Activated B cell treated with CpG ODN at 0.5 μM for 24 hours (primary cell): ENCODE measurements at regions not wholly inside any gene's neighbourhood (a gene's known extent, or its start where the extent isn't known, plus 50 kb on each side); places are given as distances from the start of the nearest gene placed in this dataset.

Experiments
- ATAC-seq: fragments of 200-7000 bp; cut with Tn5 transposase; one replicate; pipeline ENCODE4 v1.10.0; 2021; ENCODE audit warnings: low read depth, mild to moderate bottlenecking, moderate library complexity
- CTCF ChIA-PET: fragments of 350-600 bp; sonication (Branson Sonifier 250); formaldehyde crosslinking; loops from one replicate; lab custom pipeline; 2021; ENCODE audit warnings: antibody characterized with exemption; lab: Charles Lee
- POLR2A ChIA-PET: fragments of 350-600 bp; sonication (Branson Sonifier 250); formaldehyde crosslinking; loops from one replicate; lab custom pipeline; 2021; ENCODE audit warnings: antibody characterized with exemption; lab: Charles Lee
- DNase-seq: peaks from one replicate; pipeline ENCODE4 v3.0.0; 2022
- H3K27ac Mint-ChIP-seq: one replicate; pipeline ENCODE4 v1.8.0; 2020; ENCODE audit warnings: mixed read lengths
- H3K27me3 Mint-ChIP-seq: one replicate; pipeline ENCODE4 v1.8.0; 2021; ENCODE audit warnings: mixed read lengths
- H3K36me3 Mint-ChIP-seq: one replicate; pipeline ENCODE4 v1.8.0; 2021; ENCODE audit warnings: low read depth, mixed read lengths
- H3K4me1 Mint-ChIP-seq: one replicate; pipeline ENCODE4 v1.8.0; 2021; ENCODE audit warnings: mixed read lengths
- H3K4me3 Mint-ChIP-seq: one replicate; pipeline ENCODE4 v1.8.0; 2020; ENCODE audit warnings: mild to moderate bottlenecking, mixed read lengths
- H3K9me3 Mint-ChIP-seq: one replicate; pipeline ENCODE4 v1.8.0; 2020; ENCODE audit warnings: mixed read lengths
- intact Hi-C: fragments of 100-400 bp; cut with micrococcal nuclease; formaldehyde crosslinking; loops from one replicate; pipeline ENCODE4 v1.15.1; 2024
- TF ChIP-seq, protein P1 (sequence below): fragments of 200-600 bp; IDR thresholded peaks from one replicate; pipeline ENCODE4 v1.8.0; 2022; ENCODE audit warnings: antibody characterized with exemption, mild to moderate bottlenecking

DNA sequence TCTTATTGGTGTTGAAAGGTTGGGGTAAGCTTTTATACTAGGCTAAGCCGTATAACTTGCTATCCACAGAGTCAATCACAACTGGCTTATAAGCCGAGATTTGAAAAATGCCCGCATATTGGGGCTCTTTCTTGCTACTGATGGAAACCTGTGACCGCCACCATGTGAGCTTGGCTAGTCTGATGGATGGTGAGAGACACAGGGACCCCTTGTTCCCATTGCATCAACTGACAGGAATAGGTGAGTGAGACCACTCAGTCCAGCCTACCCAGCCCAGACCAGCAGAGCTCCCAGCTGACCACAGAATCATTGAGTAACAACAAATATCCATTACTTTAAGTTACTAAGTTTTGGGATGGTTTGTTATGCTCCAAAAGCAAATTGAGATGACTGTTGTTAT, 676.4 kb upstream of the HS6ST1 start:
- peaks cover 2% of the 10 kb centered on the region for H3K9me3 Mint-ChIP-seq
- no peaks in the 10 kb centered on the region for H3K4me1 Mint-ChIP-seq
- TF ChIP-seq, protein P1, sequence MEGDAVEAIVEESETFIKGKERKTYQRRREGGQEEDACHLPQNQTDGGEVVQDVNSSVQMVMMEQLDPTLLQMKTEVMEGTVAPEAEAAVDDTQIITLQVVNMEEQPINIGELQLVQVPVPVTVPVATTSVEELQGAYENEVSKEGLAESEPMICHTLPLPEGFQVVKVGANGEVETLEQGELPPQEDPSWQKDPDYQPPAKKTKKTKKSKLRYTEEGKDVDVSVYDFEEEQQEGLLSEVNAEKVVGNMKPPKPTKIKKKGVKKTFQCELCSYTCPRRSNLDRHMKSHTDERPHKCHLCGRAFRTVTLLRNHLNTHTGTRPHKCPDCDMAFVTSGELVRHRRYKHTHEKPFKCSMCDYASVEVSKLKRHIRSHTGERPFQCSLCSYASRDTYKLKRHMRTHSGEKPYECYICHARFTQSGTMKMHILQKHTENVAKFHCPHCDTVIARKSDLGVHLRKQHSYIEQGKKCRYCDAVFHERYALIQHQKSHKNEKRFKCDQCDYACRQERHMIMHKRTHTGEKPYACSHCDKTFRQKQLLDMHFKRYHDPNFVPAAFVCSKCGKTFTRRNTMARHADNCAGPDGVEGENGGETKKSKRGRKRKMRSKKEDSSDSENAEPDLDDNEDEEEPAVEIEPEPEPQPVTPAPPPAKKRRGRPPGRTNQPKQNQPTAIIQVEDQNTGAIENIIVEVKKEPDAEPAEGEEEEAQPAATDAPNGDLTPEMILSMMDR, result no peak
- no peak for ATAC-seq
- intact Hi-C loops, result no loop called here
- ChIA-PET CTCF (no interaction called here), POLR2A (no interaction called here)
- no peaks in the 10 kb centered on the region for H3K36me3 Mint-ChIP-seq
- no peak overlapping the region for H3K4me3 Mint-ChIP-seq
- H3K27me3 Mint-ChIP-seq, result no peaks in the 10 kb centered on the region
- no peak for DNase-seq
- H3K27ac Mint-ChIP-seq, result no peak overlapping the region

DNA sequence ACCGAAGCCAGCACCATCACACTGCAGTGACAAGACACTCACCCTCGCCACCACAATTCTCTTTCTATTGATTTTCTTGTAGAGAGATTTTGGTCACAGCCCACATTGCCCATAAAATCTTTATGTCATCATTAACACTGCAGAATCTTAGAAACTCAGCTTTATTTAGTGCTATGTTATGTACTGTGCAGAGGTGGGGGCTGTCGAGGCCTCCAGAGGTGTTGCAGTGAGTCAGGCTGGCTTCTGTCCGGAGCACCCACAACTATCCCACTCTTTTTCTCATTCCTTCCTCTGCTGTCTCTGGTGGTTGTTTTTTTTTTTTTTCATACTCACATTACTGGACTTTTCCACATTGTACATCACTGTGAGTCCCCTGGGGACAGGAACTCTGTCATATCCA, 677.4 kb upstream of the HS6ST1 start:
- Mint-ChIP-seq H3K4me3 (no peak overlapping the region), H3K9me3 (peaks cover 2% of the 10 kb centered on the region), H3K27me3 (no peaks in the 10 kb centered on the region), H3K36me3 (no peaks in the 10 kb centered on the region), H3K27ac (no peak overlapping the region), H3K4me1 (no peaks in the 10 kb centered on the region)
- intact Hi-C loops, result no loop called here
- DNase-seq (no peak), ATAC-seq (no peak)
- ChIA-PET CTCF (no interaction called here), POLR2A (no interaction called here)
- TF ChIP-seq, protein P1, result no peak

DNA sequence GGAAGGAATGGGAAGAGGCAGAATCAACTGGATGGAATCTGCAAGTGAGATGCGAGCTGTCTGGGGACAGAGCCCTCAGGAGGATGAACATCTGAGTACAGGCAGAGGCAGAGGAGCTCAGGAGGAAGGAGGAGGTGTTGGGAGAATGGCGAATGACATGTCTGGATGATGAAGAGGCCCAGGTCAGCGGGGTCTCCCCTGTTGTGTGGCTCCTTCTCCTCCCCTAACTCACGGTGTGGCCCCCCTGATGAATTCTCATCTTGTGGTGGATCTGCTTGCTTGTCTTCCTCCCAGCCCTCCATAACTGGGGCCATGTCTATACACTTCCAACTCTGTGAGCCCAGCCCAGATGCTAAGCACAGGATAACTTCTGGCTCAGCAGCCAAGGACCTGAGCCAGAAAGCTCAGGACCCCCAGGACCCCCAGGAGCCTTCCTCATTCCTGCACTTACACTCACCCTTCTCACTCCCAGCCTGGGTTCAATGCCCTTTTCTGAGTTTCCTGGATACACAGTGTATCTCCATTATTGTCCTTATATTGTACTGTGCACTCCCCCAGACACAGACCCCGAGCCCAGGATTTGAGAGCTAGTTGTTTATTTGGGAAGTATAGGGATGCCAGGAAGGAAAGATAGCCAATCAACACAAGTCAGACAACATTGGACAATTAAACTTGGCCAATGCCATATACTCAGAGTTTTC, 678.6 kb upstream of the HS6ST1 start:
- CTCF ChIA-PET, result no interaction called here
- no peak overlapping the region for H3K4me3 Mint-ChIP-seq
- H3K4me1 Mint-ChIP-seq, result no peaks in the 10 kb centered on the region
- intact Hi-C loops, result no loop called here
- no peak overlapping the region for H3K27ac Mint-ChIP-seq
- ATAC-seq (no peak), DNase-seq (no peak)
- POLR2A ChIA-PET, result no interaction called here
- TF ChIP-seq, protein P1, result no peak
- no peaks in the 10 kb centered on the region for H3K9me3 Mint-ChIP-seq
- H3K27me3 Mint-ChIP-seq, result no peaks in the 10 kb centered on the region
- no peaks in the 10 kb centered on the region for H3K36me3 Mint-ChIP-seq

DNA sequence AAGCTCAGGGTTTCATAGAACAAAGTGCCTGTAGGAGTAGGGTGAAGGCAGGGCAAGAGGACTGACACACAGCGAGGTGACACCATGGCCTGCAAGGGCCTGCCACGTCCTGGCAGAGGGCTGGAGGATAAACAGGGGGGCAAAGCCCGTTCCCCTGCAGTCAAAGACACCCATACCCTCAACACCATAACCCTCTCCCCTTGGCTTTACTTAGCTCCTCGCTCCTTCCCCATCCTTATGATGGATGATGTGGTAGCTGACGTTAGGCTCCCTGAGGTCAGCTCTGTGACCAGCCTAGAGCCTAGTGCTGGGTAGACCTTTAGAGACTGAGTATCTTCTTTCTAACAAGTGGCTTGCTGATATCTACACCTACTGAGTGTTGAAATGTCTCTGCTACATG, 683.3 kb upstream of the HS6ST1 start:
- Mint-ChIP-seq H3K9me3 (no peaks in the 10 kb centered on the region), H3K36me3 (no peaks in the 10 kb centered on the region), H3K27me3 (no peaks in the 10 kb centered on the region), H3K4me1 (no peaks in the 10 kb centered on the region), H3K4me3 (no peak overlapping the region), H3K27ac (no peak overlapping the region)
- TF ChIP-seq, protein P1, result no peak
- intact Hi-C loops, result no loop called here
- DNase-seq, result no peak
- ATAC-seq, result no peak
- POLR2A ChIA-PET, result no interaction called here
- CTCF ChIA-PET, result no interaction called here

DNA sequence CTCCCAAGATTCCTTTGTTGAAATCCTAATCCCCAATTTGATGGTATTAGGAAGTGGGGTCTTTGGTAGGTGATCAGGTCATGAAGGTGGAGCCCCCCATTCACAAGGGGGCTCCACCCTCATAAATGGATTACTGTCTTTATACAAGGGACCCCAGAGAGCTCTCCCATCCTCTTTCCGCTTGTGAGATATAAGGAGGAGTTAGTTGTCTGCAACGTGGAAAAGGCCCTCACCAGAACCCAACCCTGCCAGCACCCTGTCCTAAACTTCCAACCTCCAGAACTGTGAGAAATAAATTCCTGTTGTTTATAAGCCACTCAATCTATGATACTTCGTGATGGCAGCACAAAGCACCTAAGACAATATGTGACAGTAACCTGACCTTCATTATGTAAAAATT, 684.1 kb upstream of the HS6ST1 start:
- Mint-ChIP-seq H3K4me1 (no peaks in the 10 kb centered on the region), H3K9me3 (no peaks in the 10 kb centered on the region)
- DNase-seq, result no peak

More for the DNA sequence above, 684.1 kb upstream of the HS6ST1 start:
- POLR2A ChIA-PET, result no interaction called here
- no peak for ATAC-seq
- no peaks in the 10 kb centered on the region for H3K27me3 Mint-ChIP-seq
- intact Hi-C loops, result no loop called here
- CTCF ChIA-PET, result no interaction called here
- TF ChIP-seq, protein P1, result no peak
- H3K27ac Mint-ChIP-seq, result no peak overlapping the region
- H3K36me3 Mint-ChIP-seq, result no peaks in the 10 kb centered on the region
- H3K4me3 Mint-ChIP-seq, result no peak overlapping the region
